ENCODE measurements at regions not wholly inside any gene's neighbourhood (a gene's known extent, or its start where the extent isn't known, plus 50 kb on each side); places are given as distances from the start of the nearest gene placed in this dataset. TPM values are rescaled to one million over a fixed set of nuclear protein-coding genes. Genes with fewer than 3 reads are reported as not detected.

DNA sequence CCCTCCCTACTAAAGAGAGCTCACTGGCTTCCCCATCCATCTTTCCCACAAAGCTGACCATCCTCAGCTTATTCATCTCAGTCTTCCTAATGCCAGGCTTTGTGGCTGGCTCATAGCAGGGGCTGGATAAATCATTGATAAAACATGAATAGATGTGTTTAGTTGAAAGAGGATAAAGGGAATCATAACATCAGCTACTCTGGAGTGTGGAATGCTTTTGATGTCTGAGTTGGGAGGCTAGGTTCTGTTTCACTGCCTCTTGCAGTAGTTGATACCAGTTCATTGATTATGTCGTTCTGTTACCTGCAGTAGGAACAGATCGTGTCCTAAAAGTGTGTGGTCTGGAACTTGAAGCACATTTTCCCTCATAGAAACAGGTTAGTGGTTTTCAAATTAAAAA is 66.3 kb upstream of the HK2 start:
- no peaks in the 10 kb centered on the region for H3K36me3 ChIP-seq (ENCODE audit: insufficient read depth)
- H3K27ac ChIP-seq (ENCODE audit: low read depth) = no peak overlapping the region
- no peak overlapping the region for H3K4me3 ChIP-seq (ENCODE audit: low read depth, low read length)
- H3K4me1 ChIP-seq (ENCODE audit: insufficient read depth) = no peaks in the 10 kb centered on the region
- WGBS = 40% methylated on average over 2 of the region's 2 CpGs
- no peak for DNase-seq (ENCODE audit: extremely low spot score)

DNA sequence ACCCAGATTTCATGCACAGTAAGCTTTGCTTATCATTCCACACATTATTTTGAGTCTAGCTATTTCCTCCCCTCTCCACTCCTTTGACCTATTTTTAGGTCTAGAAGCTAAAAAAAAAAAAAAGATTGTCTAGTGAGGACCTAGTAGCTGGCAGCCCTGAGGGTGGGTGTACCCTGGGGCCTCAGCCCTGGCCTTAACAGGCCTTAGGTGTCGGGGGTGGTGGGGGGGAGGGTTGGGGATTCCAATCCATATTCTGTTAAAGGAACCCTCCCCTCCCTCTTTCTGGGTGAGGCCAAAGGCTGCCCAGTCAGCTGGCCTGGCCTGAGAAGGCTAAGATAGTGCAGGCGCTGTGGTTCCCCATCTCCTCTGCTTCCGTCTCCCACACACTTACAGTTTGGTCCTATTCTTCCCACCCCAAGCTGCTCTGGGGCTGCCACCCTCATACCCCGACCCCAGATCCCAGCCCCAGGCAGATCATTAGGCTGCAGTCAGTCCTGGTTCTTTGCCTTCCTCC is 65.5 kb upstream of the HK2 start:
- H3K27ac ChIP-seq (ENCODE audit: low read depth) = no peak overlapping the region
- 46% methylated on average over 4 of the region's 4 CpGs for WGBS
- H3K36me3 ChIP-seq (ENCODE audit: insufficient read depth) = no peaks in the 10 kb centered on the region
- H3K4me1 ChIP-seq (ENCODE audit: insufficient read depth) = no peaks in the 10 kb centered on the region
- H3K4me3 ChIP-seq (ENCODE audit: low read depth, low read length) = no peak overlapping the region
- no peak for DNase-seq (ENCODE audit: extremely low spot score)

- no peak overlapping the region for H3K27ac ChIP-seq (ENCODE audit: low read depth)
- peak; percentile 7 for DNase-seq (ENCODE audit: extremely low spot score)
These were observed 61.9 kb upstream of the HK2 start for GRCh38 chr2:74772046-74772445.

DNA sequence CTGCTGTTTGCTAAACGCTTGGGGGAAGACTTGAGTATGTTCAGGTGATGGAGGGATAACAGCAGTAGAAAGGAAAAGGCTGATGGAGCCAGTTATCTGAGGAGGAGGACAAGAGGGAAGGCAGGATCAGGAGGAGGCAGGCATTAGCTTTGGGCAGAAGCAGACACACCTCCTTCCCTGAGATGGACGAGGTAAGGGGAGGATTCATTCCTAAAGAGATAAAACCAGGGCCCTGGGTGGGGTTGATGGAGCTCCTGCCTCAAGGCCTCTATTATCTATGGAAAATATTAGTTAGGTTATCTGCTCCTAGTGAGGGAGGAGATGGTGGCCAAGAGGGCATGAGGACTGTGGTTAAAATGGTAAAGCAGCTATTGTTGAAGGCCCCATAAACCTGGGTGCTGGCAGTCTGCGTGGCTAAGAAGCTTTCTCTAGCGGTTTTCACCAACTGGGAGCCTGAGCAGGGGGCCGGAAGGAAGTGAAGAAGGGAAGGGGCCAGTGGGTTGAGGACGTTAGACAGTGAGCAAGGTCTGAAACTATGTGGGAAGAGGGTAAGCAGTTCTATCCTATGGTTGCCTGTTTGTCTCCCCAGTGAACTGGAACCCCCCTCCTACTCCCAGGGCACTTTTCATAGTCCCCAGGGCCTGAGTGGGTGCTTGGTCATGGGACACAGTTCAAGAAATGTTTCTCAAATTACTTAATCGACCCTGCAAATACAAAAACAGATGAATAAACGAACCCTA is 56.6 kb upstream of the HK2 start:
- no peak overlapping the region for H3K27ac ChIP-seq (ENCODE audit: low read depth)
- no peak overlapping the region for H3K4me3 ChIP-seq (ENCODE audit: low read depth, low read length)
- no peaks in the 10 kb centered on the region for H3K4me1 ChIP-seq (ENCODE audit: insufficient read depth)
- DNase-seq (ENCODE audit: extremely low spot score) = no peak
- no peaks in the 10 kb centered on the region for H3K36me3 ChIP-seq (ENCODE audit: insufficient read depth)
- 81% methylated on average over 8 of the region's 8 CpGs for whole genome bisulfite sequencing

More at GRCh38 chr2:74772046-74772445, 61.9 kb upstream of the HK2 start:
- Histone ChIP-seq H3K36me3 (ENCODE audit: insufficient read depth) (no peaks in the 10 kb centered on the region), H3K4me1 (ENCODE audit: insufficient read depth) (no peaks in the 10 kb centered on the region), H3K4me3 (ENCODE audit: low read depth, low read length) (no peak overlapping the region)

DNA sequence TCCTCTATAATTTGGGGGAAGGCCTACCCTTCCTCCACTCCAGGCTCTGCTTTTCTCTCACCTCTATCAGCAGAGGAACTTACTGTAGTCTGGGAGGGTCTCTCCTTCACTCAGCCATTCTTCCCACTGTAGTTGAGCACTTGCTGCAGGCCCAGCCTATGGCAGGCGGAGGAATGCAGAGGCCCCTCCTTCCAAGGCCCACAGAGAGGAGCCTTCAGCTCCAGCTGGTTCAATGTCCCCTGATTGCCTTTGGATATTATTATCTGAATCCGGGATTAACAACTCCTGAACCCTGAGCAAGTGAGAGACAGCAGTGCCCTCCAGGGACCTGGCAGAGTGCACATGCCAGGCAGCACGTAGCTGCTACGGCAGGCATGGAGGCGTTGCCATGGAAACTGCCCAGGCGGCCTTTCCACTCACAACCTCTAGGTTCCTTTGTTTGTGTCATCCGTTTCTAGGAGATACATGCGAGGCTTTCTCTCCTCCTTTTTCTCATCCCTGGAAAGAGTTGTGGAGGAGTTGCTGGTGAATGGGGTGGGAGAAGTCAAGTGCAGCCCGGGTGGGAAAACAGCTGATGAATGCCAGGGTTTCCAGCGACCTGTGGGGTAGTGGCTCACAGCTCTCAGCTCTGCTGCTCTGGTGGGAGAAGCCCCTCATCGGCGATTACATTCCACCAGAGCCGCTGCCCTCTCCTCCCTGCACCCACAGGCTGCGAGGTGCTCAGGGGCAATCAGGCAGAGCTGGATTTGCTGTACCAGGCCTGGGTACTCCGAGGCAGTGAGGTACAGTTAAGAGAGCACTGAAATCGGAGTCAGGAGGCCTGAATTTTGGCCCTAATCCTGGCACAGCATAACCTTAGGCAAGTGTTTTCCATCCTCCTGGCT is 55.3 kb upstream of the HK2 start:
- peak; percentile 2 for DNase-seq (ENCODE audit: extremely low spot score)
- Histone ChIP-seq H3K27ac (ENCODE audit: low read depth) (no peak overlapping the region), H3K36me3 (ENCODE audit: insufficient read depth) (no peaks in the 10 kb centered on the region), H3K4me1 (ENCODE audit: insufficient read depth) (no peaks in the 10 kb centered on the region), H3K4me3 (ENCODE audit: low read depth, low read length) (no peak overlapping the region)
- WGBS = 36% methylated on average over 16 of the region's 16 CpGs

DNA sequence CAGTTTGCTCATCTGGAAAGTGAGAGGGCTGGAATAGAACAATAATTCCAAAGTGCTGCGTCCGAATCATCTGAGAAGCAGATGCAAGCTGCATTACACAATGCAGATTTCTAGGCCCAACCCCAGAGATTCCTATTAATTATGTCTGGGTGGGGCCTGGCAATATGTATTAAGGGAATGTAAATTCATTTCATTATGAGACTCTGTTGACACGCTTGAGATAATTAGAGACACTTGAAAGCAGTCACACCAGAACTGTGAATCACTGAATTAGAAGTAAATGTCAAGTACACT is 54.7 kb upstream of the HK2 start:
- no peak for DNase-seq (ENCODE audit: extremely low spot score)
- H3K4me1 ChIP-seq (ENCODE audit: insufficient read depth) = no peaks in the 10 kb centered on the region
- no peak overlapping the region for H3K4me3 ChIP-seq (ENCODE audit: low read depth, low read length)
- 86% methylated on average over 3 of the region's 3 CpGs for WGBS
- no peak overlapping the region for H3K27ac ChIP-seq (ENCODE audit: low read depth)
- H3K36me3 ChIP-seq (ENCODE audit: insufficient read depth) = no peaks in the 10 kb centered on the region

DNA sequence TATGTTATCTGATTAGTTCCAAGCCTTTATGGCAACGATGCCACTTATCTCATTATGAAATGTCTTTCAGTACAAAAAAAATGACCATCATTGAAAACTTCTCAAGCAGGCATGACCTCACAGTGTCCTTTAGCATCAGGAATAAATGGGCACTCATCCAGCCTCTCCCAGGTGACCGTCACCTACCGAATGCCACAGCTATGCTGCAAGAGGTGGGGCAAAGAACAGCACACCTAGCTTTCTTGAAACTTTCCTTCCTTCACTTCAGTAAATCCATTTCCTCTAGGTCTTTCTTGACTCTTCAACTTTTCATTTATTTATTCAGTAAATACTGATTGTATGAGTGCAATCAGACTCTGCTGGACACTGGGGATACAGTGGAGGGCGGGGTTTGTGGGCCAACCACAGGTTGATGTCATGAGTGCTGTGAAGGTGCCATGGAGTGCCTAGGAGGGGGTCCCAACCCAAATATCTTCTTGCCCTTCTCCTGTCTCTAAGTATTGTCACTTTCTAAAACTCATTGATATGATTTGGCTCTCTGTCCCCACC is 54.3 kb upstream of the HK2 start:
- Histone ChIP-seq H3K27ac (ENCODE audit: low read depth) (no peak overlapping the region), H3K36me3 (ENCODE audit: insufficient read depth) (no peaks in the 10 kb centered on the region), H3K4me1 (ENCODE audit: insufficient read depth) (no peaks in the 10 kb centered on the region), H3K4me3 (ENCODE audit: low read depth, low read length) (no peak overlapping the region)
- 65% methylated on average over 4 of the region's 4 CpGs for WGBS
- DNase-seq (ENCODE audit: extremely low spot score) = no peak

Small RNA genes lying in the stretch of these regions (small RNA-seq; reads per million reads assigned to genes)
- gene AC007387.1 = not detected

All from urinary bladder (tissue), 4 donors.